H9 (cell line): ENCODE measurements at regions not wholly inside any gene's neighbourhood (a gene's known extent, or its start where the extent isn't known, plus 50 kb on each side); places are given as distances from the start of the nearest gene placed in this dataset.

ENCODE experiments used
- DNase-seq: peaks from one replicate; pipeline ENCODE4 v3.0.0-alpha.2; 2017
- H2AFZ ChIP-seq: one replicate; pipeline ENCODE4 v1.6.1; 2013; ENCODE audit warnings: mild to moderate bottlenecking, low read length, control low read depth, moderate library complexity
- H2AK5ac ChIP-seq: 2 replicates; pipeline ENCODE4 v1.6.1; 2013; ENCODE audit warnings: low read length, control low read depth, mixed read lengths; ENCODE audit not compliant: insufficient read length
- H2BK120ac ChIP-seq: one replicate; pipeline ENCODE4 v1.6.1; 2013; ENCODE audit warnings: low read depth, mild to moderate bottlenecking, low read length, control low read depth, inconsistent platforms; ENCODE audit not compliant: poor library complexity, severe bottlenecking
- H2BK12ac ChIP-seq: 2 replicates; pipeline ENCODE4 v1.6.1; 2013; ENCODE audit warnings: low read length, control low read depth, mixed read lengths, low read depth; ENCODE audit not compliant: insufficient read length
- H2BK15ac ChIP-seq: 2 replicates; pipeline ENCODE4 v1.6.1; 2013; ENCODE audit warnings: low read depth, low read length, control low read depth
- H2BK20ac ChIP-seq: one replicate; pipeline ENCODE4 v1.6.1; 2013; ENCODE audit warnings: low read depth, mild to moderate bottlenecking, low read length, control low read depth, inconsistent platforms; ENCODE audit not compliant: poor library complexity, severe bottlenecking
- H2BK5ac ChIP-seq: 2 replicates; pipeline ENCODE4 v1.6.1; 2013; ENCODE audit warnings: low read length, control low read depth, mixed read lengths; ENCODE audit not compliant: insufficient read length
- H3K14ac ChIP-seq: 2 replicates; pipeline ENCODE4 v1.6.1; 2013; ENCODE audit warnings: low read length, control low read depth; ENCODE audit not compliant: insufficient read depth
- H3K18ac ChIP-seq: 2 replicates; pipeline ENCODE4 v1.6.1; 2013; ENCODE audit warnings: low read depth, mild to moderate bottlenecking, mixed read lengths, low read length, control low read depth; ENCODE audit not compliant: insufficient read length
- H3K23ac ChIP-seq: 2 replicates; pipeline ENCODE4 v1.6.1; 2013; ENCODE audit warnings: low read length, control low read depth, mixed read lengths, low read depth; ENCODE audit not compliant: insufficient read length
- H3K23me2 ChIP-seq: 2 replicates; pipeline ENCODE4 v1.6.1; 2013; ENCODE audit warnings: low read depth, mild to moderate bottlenecking, mixed read lengths, low read length, control low read depth; ENCODE audit not compliant: insufficient read length, poor library complexity, severe bottlenecking
- H3K27ac ChIP-seq: 2 replicates; pipeline ENCODE4 v1.5.1; 2013; ENCODE audit warnings: low read length, control low read depth, mixed read lengths, low read depth; ENCODE audit not compliant: insufficient read length
- H3K27me3 ChIP-seq: 2 replicates; pipeline ENCODE4 v1.6.1; 2013; ENCODE audit warnings: low read length, control low read depth, inconsistent platforms; ENCODE audit not compliant: insufficient read depth
- H3K4ac ChIP-seq: 2 replicates; pipeline ENCODE4 v1.6.1; 2013; ENCODE audit warnings: low read depth, mild to moderate bottlenecking, control low read depth, inconsistent platforms, low read length, moderate library complexity
- H3K4me1 ChIP-seq: 2 replicates; pipeline ENCODE4 v1.6.1; 2013; ENCODE audit warnings: low read length, control low read depth, inconsistent platforms; ENCODE audit not compliant: insufficient read depth
- H3K4me2 ChIP-seq: 2 replicates; pipeline ENCODE4 v1.6.1; 2013; ENCODE audit warnings: low read length, control low read depth, mixed read lengths; ENCODE audit not compliant: insufficient read length, insufficient read depth
- H3K56ac ChIP-seq: 2 replicates; pipeline ENCODE4 v1.6.1; 2013; ENCODE audit warnings: low read depth, mild to moderate bottlenecking, mixed read lengths, low read length, control low read depth; ENCODE audit not compliant: insufficient read length
- H3K79me1 ChIP-seq: 2 replicates; pipeline ENCODE4 v1.6.1; 2013; ENCODE audit warnings: low read depth, mild to moderate bottlenecking, moderate library complexity, low read length, control low read depth, inconsistent platforms; ENCODE audit not compliant: insufficient read depth, poor library complexity, severe bottlenecking
- H3K79me2 ChIP-seq: 2 replicates; pipeline ENCODE4 v1.6.1; 2013; ENCODE audit warnings: low read length, control low read depth, inconsistent platforms; ENCODE audit not compliant: insufficient read depth
- H3K9ac ChIP-seq: 2 replicates; pipeline ENCODE4 v1.6.1; 2013; ENCODE audit warnings: low read length, control low read depth, mixed read lengths; ENCODE audit not compliant: insufficient read length; ENCODE audit errors: extremely low read depth
- H3K9me3 ChIP-seq: one replicate; pipeline ENCODE4 v1.6.1; 2013; ENCODE audit warnings: low read depth, low read length, inconsistent platforms; ENCODE audit not compliant: control insufficient read depth
- H3T11ph ChIP-seq: one replicate; pipeline ENCODE4 v1.6.1; 2013; ENCODE audit warnings: mild to moderate bottlenecking, low read length, control low read depth, inconsistent platforms
- H4K20me1 ChIP-seq: one replicate; pipeline ENCODE4 v1.6.1; 2013; ENCODE audit not compliant: control insufficient read depth, insufficient read length, insufficient read depth
- H4K5ac ChIP-seq: 2 replicates; pipeline ENCODE4 v1.6.1; 2013; ENCODE audit warnings: low read depth, mild to moderate bottlenecking, mixed read lengths, low read length, control low read depth; ENCODE audit not compliant: insufficient read length
- H4K8ac ChIP-seq: replicated peaks from 2 replicates; pipeline ENCODE4 v1.6.1; 2013; ENCODE audit warnings: low read length, control low read depth, mixed read lengths, low read depth; ENCODE audit not compliant: insufficient read length
- H4K91ac ChIP-seq: 2 replicates; pipeline ENCODE4 v1.6.1; 2013; ENCODE audit warnings: low read depth, mild to moderate bottlenecking, moderate library complexity, mixed read lengths, low read length, control low read depth; ENCODE audit not compliant: insufficient read length
- H3K27ac Mint-ChIP-seq, 3 experiments: 2 replicates in 2 of 3; 3 replicates in 1 of 3; pipeline ENCODE4 v1.8.0; 2020 to 2021; ENCODE audit warnings: mixed read lengths in 3 of 3, mild to moderate bottlenecking in 1 of 3, moderate library complexity in 1 of 3
- H3K27me3 Mint-ChIP-seq: 2 replicates; pipeline ENCODE4 v1.8.0; 2021; ENCODE audit warnings: low read depth, mild to moderate bottlenecking, moderate library complexity, mixed read lengths
- H3K36me3 Mint-ChIP-seq, 3 experiments: 2 replicates in 2 of 3; 3 replicates in 1 of 3; pipeline ENCODE4 v1.8.0; 2020 to 2021; ENCODE audit warnings: low read depth in 3 of 3, mixed read lengths in 3 of 3; ENCODE audit not compliant: insufficient read depth in 1 of 3
- H3K4me1 Mint-ChIP-seq, 2 experiments: 2 replicates each; pipeline ENCODE4 v1.8.0; 2020; ENCODE audit warnings: mixed read lengths in 2 of 2
- H3K4me3 Mint-ChIP-seq, 2 experiments: 2 replicates in 1 of 2; 3 replicates in 1 of 2; pipeline ENCODE4 v1.8.0; 2020 to 2021; ENCODE audit warnings: mild to moderate bottlenecking in 2 of 2, mixed read lengths in 2 of 2, moderate library complexity in 1 of 2
- H3K9me3 Mint-ChIP-seq, 2 experiments: 2 replicates in 1 of 2; 3 replicates in 1 of 2; pipeline ENCODE4 v1.8.0; 2020; ENCODE audit warnings: mild to moderate bottlenecking in 2 of 2, mixed read lengths in 2 of 2, moderate library complexity in 1 of 2
- WGBS: extraction: QIAGEN DNeasy Blood & Tissue Kit; methylation state at CpG from one replicate; pipeline ENCODE4 v1.1.7; 2013; ENCODE audit warnings: missing lambda C conversion rate, low lambda C conversion rate, mixed read lengths; ENCODE audit not compliant: insufficient read length; ENCODE audit errors: extremely low coverage; 5-methylcytosine and 5-hydroxymethylcytosine counted together
- TF ChIP-seq, protein P1 (sequence below): fragments of 200-600 bp; sonication (generic); conservative IDR thresholded peaks from 3 replicates; pipeline ENCODE4 v1.8.0; 2021; ENCODE audit warnings: antibody characterized with exemption, mild to moderate bottlenecking

DNA sequence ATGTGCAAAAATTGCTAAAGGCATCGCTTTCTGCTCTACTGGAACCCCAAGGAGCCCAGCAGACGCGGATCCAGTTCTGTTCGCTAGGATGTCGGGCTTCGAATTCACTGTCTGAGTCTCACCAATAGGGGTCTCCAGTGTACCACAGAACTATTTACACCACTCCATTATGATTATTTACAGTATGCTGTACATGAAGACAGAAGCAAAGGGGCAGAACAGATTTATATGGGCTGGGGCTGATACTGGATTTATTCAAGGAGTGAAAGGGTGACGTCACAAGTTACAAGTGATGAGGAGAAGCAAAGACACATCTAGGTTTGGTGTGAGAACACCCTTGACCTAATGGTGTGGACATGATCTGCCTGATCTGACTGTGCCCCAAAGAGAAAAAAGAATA, 185.3 kb upstream of the ATP5MC3 start:
- no CpG with 5 or more reads among the region's 7 CpGs for WGBS
- Histone ChIP-seq H3T11ph (no peak overlapping the region), H2AK5ac (no peak overlapping the region), H4K91ac (no peak overlapping the region), H2AFZ (no peak overlapping the region), H3K14ac (no peak overlapping the region), H3K27me3 (no peaks in the 10 kb centered on the region), H4K8ac (no peak overlapping the region), H3K9me3 (no peaks in the 10 kb centered on the region), H3K27ac (no peak overlapping the region), H3K18ac (no peak overlapping the region), H2BK120ac (no peak overlapping the region), H3K79me2 (no peaks in the 10 kb centered on the region), H3K79me1 (no peaks in the 10 kb centered on the region), H3K56ac (no peak overlapping the region), H2BK12ac (no peak overlapping the region), H3K4ac (no peak overlapping the region), H2BK5ac (no peak overlapping the region), H3K23ac (no peak overlapping the region), H4K20me1 (no peaks in the 10 kb centered on the region), H3K9ac (no peak overlapping the region), H3K23me2 (no peaks in the 10 kb centered on the region), H2BK20ac (no peak overlapping the region), H3K4me2 (no peak overlapping the region), H3K4me1 (no peaks in the 10 kb centered on the region), H4K5ac (no peak overlapping the region), H2BK15ac (no peak overlapping the region)
- Mint-ChIP-seq H3K4me3 (no peak overlapping the region), H3K36me3 (no peaks in the 10 kb centered on the region), H3K27me3 (peaks cover 20% of the 10 kb centered on the region), H3K4me1 (peaks cover 1% of the 10 kb centered on the region in 2 experiments; a peak in 2 of 4 replicates), H3K27ac (no peak overlapping the region), H3K9me3 (no peaks in the 10 kb centered on the region)
- DNase-seq = peak; percentile 52
- TF ChIP-seq, protein P1, sequence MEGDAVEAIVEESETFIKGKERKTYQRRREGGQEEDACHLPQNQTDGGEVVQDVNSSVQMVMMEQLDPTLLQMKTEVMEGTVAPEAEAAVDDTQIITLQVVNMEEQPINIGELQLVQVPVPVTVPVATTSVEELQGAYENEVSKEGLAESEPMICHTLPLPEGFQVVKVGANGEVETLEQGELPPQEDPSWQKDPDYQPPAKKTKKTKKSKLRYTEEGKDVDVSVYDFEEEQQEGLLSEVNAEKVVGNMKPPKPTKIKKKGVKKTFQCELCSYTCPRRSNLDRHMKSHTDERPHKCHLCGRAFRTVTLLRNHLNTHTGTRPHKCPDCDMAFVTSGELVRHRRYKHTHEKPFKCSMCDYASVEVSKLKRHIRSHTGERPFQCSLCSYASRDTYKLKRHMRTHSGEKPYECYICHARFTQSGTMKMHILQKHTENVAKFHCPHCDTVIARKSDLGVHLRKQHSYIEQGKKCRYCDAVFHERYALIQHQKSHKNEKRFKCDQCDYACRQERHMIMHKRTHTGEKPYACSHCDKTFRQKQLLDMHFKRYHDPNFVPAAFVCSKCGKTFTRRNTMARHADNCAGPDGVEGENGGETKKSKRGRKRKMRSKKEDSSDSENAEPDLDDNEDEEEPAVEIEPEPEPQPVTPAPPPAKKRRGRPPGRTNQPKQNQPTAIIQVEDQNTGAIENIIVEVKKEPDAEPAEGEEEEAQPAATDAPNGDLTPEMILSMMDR = peak; percentile 91
